K562 (cell line): ENCODE measurements at regions not wholly inside any gene's neighbourhood (a gene's known extent, or its start where the extent isn't known, plus 50 kb on each side); places are given as distances from the start of the nearest gene placed in this dataset.

ENCODE experiments used
- ATAC-seq: fragments of 200-7000 bp; cut with Tn5 transposase; 3 replicates; pipeline ENCODE4 v1.9.1; 2020; ENCODE audit warnings: moderate library complexity
- BruUV-seq: library from RNA; stranded (reverse); fragments of 400-500 nt; replicated peaks from 2 replicates; lab custom pipeline; 2021; lab: Mats Ljungman, UMichigan
- CTCF ChIA-PET: fragments of 300-600 bp; formaldehyde crosslinking; extraction: SDS; loops from one replicate; lab custom pipeline; 2021; ENCODE audit warnings: low intra/inter-chr PET ratio; lab: Yijun Ruan, JAX
- POLR2A ChIA-PET: fragments of 300-600, 350-650 bp; sonication (Branson Sonifier 250); formaldehyde crosslinking; extraction: SDS; loops from one replicate; lab custom pipeline; 2021; ENCODE audit warnings: antibody characterized with exemption, inconsistent platforms; lab: Yijun Ruan, JAX
- DNase-seq, 4 experiments: peaks; one replicate each; pipeline versions ENCODE4 v3.0.0 to v3.0.0-alpha.2; 2011 to 2018; ENCODE audit warnings: low spot score in 3 of 4, mixed read lengths in 3 of 4; ENCODE audit errors: extremely low read depth in 1 of 4
- FAIRE-seq: peaks from 2 replicates; lab custom pipeline; 2011; peaks lifted over from hg19 to GRCh38; lab: Jason Lieb, UNC
- H2AFZ ChIP-seq: 2 replicates; pipeline ENCODE4 v1.6.0; 2011; ENCODE audit warnings: low read depth, low read length, control low read depth, inconsistent platforms
- H3K27ac ChIP-seq: fragments of 200-600 bp; 3 replicates; pipeline ENCODE4 v1.8.0; 2011; ENCODE audit warnings: low read depth, mild to moderate bottlenecking, control low read depth, inconsistent platforms, low read length, moderate library complexity, mixed read lengths; ENCODE audit errors: extremely low read depth
- H3K27me3 ChIP-seq, 2 experiments: fragments of 300-600 bp in 1 of 2; 2 replicates in 1 of 2; 3 replicates in 1 of 2; pipeline versions ENCODE4 v1.6.0 to v1.8.0; 2011; ENCODE audit warnings: inconsistent platforms in 2 of 2, low read length in 2 of 2, mild to moderate bottlenecking in 1 of 2, mixed read lengths in 1 of 2, moderate library complexity in 1 of 2; ENCODE audit not compliant: control insufficient read depth in 2 of 2, insufficient read depth in 2 of 2
- H3K36me3 ChIP-seq: fragments of 300-600 bp; 3 replicates; pipeline ENCODE4 v1.8.0; 2011; ENCODE audit warnings: mild to moderate bottlenecking, low read length, inconsistent platforms; ENCODE audit not compliant: control insufficient read depth, insufficient read depth
- H3K4me1 ChIP-seq, 2 experiments: fragments of 200-600 bp in 1 of 2; replicated peaks in 1 of 2; 2 replicates in 1 of 2; 3 replicates in 1 of 2; pipeline versions ENCODE4 v1.5.1 to v1.8.0; 2011; ENCODE audit warnings: inconsistent platforms in 2 of 2, low read length in 2 of 2, mild to moderate bottlenecking in 1 of 2, mixed read lengths in 1 of 2, moderate library complexity in 1 of 2; ENCODE audit not compliant: control insufficient read depth in 2 of 2, insufficient read depth in 2 of 2
- H3K4me2 ChIP-seq: 2 replicates; pipeline ENCODE4 v1.6.1; 2011; ENCODE audit warnings: low read length, control low read depth, inconsistent platforms, mixed read lengths; ENCODE audit not compliant: insufficient read depth
- H3K4me3 ChIP-seq: fragments of 200-600 bp; sonication (generic), shearing (Covaris generic); 2 replicates; pipeline ENCODE4 v1.5.1; 2016; ENCODE audit warnings: control low read depth, inconsistent platforms
- H3K79me2 ChIP-seq: fragments of 200-600 bp; 3 replicates; pipeline ENCODE4 v1.8.0; 2011; ENCODE audit warnings: low read length, inconsistent platforms; ENCODE audit not compliant: control insufficient read depth, insufficient read depth
- H3K9ac ChIP-seq, 2 experiments: 2 replicates each; pipeline versions ENCODE4 v1.6.0 to v1.6.1; 2011; ENCODE audit warnings: low read depth in 2 of 2, low read length in 2 of 2, control low read depth in 1 of 2, inconsistent platforms in 1 of 2, mild to moderate bottlenecking in 1 of 2, mixed read lengths in 1 of 2; ENCODE audit not compliant: insufficient read depth in 1 of 2
- H3K9me1 ChIP-seq: one replicate; pipeline ENCODE4 v1.6.0; 2011; ENCODE audit warnings: inconsistent platforms, mild to moderate bottlenecking, low read length, moderate library complexity; ENCODE audit not compliant: control insufficient read depth, insufficient read depth
- H3K9me3 ChIP-seq: replicated peaks from 2 replicates; pipeline ENCODE4 v1.5.1; 2011; ENCODE audit warnings: low read depth, low read length, inconsistent platforms; ENCODE audit not compliant: control insufficient read depth, insufficient read depth
- H4K20me1 ChIP-seq: replicated peaks from 2 replicates; pipeline ENCODE4 v1.6.1; 2011; ENCODE audit warnings: low read length, inconsistent platforms, mixed read lengths; ENCODE audit not compliant: control insufficient read depth, insufficient read depth
- ATF3 ChIP-seq, 2 experiments: fragments of 450-650 bp in 1 of 2; sonication (generic) in 1 of 2; formaldehyde crosslinking in 1 of 2; IDR thresholded peaks in 1 of 2; conservative IDR thresholded peaks in 1 of 2; 2 replicates each; pipeline versions ENCODE4 v1.6.1 to v1.8.1; 2016 to 2023; ENCODE audit warnings: mild to moderate bottlenecking in 2 of 2, moderate library complexity in 2 of 2, inconsistent platforms in 1 of 2, missing genetic modification reagents in 1 of 2
- CC2D1A ChIP-seq: fragments of 450-650 bp; IDR thresholded peaks from 2 replicates; pipeline ENCODE4 v1.6.1; 2017; ENCODE audit warnings: mild to moderate bottlenecking
- DACH1 ChIP-seq: fragments of 450-650 bp; IDR thresholded peaks from 2 replicates; pipeline ENCODE4 v1.6.1; 2018; ENCODE audit not compliant: partially characterized antibody
- GABPB2 ChIP-seq: fragments of 250-450 bp; sonication (Bioruptor Pico); conservative IDR thresholded peaks from 2 replicates; pipeline ENCODE4 v1.5.1; 2021; ENCODE audit warnings: mild to moderate bottlenecking
- NFXL1 ChIP-seq: fragments of 450-650 bp; formaldehyde crosslinking; IDR thresholded peaks from 2 replicates; pipeline ENCODE4 v1.4.0; 2021; ENCODE audit warnings: mild to moderate bottlenecking
- NUFIP1 ChIP-seq: fragments of 450-650 bp; IDR thresholded peaks from 2 replicates; pipeline ENCODE4 v1.6.1; 2018; ENCODE audit not compliant: partially characterized antibody
- TEAD2 ChIP-seq: fragments of 450-650 bp; IDR thresholded peaks from 2 replicates; pipeline ENCODE4 v1.6.1; 2016; ENCODE audit warnings: missing genetic modification characterization, control low read depth, missing compliant biosample characterization
- ZNF217 ChIP-seq: sonication (generic); formaldehyde crosslinking; IDR thresholded peaks from 2 replicates; pipeline ENCODE4 v1.8.0; 2022; ENCODE audit warnings: mild to moderate bottlenecking, missing genetic modification reagents
- WGBS: fragments of 100-300 bp; shearing (Covaris generic); methylation state at CpG from one replicate; pipeline ENCODE4 v1.1.6; 2016; ENCODE audit warnings: low coverage, mixed read lengths; ENCODE audit not compliant: insufficient coverage; ENCODE audit errors: missing lambda C conversion rate; 5-methylcytosine and 5-hydroxymethylcytosine counted together
- in situ Hi-C: fragments of 300-500 bp; cut with MboI; formaldehyde crosslinking; loops from 4 replicates; pipeline ENCODE4 v1.15.0; 2018; ENCODE audit warnings: inconsistent platforms, mixed read lengths
- intact Hi-C: fragments of 100-400 bp; cut with micrococcal nuclease; formaldehyde crosslinking; loops from 2 replicates; pipeline ENCODE4 v1.14.2; 2022
- TF ChIP-seq, protein P1 (sequence below): sonication (generic); formaldehyde crosslinking; IDR thresholded peaks from 2 replicates; pipeline ENCODE4 v1.8.1; 2023; ENCODE audit warnings: mild to moderate bottlenecking, missing genetic modification reagents

- Histone ChIP-seq H3K27ac (no peak overlapping the region), H3K9me3 (no peaks in the 10 kb centered on the region), H3K4me2 (no peak overlapping the region), H3K4me3 (no peak overlapping the region), H3K36me3 (no peaks in the 10 kb centered on the region), H3K79me2 (no peaks in the 10 kb centered on the region), H3K4me1 (no peaks in the 10 kb centered on the region), H3K27me3 (no peaks in the 10 kb centered on the region), H4K20me1 (no peaks in the 10 kb centered on the region)
- DNase-seq (no peak), FAIRE-seq (no peak)
- WGBS = 0% methylated on average over 3 of the region's 3 CpGs
- intact Hi-C loops (no loop called here), in situ Hi-C loops (no loop called here)
- CTCF ChIA-PET = no interaction called here
- POLR2A ChIA-PET = no interaction called here
- no TSS peak for BruUV-seq
- TF ChIP-seq, protein P1, sequence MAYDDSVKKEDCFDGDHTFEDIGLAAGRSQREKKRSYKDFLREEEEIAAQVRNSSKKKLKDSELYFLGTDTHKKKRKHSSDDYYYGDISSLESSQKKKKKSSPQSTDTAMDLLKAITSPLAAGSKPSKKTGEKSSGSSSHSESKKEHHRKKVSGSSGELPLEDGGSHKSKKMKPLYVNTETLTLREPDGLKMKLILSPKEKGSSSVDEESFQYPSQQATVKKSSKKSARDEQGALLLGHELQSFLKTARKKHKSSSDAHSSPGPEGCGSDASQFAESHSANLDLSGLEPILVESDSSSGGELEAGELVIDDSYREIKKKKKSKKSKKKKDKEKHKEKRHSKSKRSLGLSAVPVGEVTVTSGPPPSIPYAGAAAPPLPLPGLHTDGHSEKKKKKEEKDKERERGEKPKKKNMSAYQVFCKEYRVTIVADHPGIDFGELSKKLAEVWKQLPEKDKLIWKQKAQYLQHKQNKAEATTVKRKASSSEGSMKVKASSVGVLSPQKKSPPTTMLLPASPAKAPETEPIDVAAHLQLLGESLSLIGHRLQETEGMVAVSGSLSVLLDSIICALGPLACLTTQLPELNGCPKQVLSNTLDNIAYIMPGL (CRISPR knock-in tag) = no peak
- TF ChIP-seq CC2D1A = no peak
- no peak for TF ChIP-seq ZNF217 (CRISPR knock-in tag)
- no peak for TF ChIP-seq GABPB2 (CRISPR knock-in tag)
- no peak for TF ChIP-seq ATF3 (IDR thresholded peaks at IDR 0.05)
- no peak for TF ChIP-seq ATF3 (CRISPR knock-in tag; conservative IDR thresholded peaks at IDR 0.05)
- TF ChIP-seq NUFIP1 = no peak
- no peak for TF ChIP-seq TEAD2 (tag)
- TF ChIP-seq NFXL1 = no peak
- no peak for TF ChIP-seq DACH1
- TF ChIP-seq, all 486 proteins: peak for 0
- no peak overlapping the region for H2AFZ ChIP-seq
- ATAC-seq = no peak
- H3K9me1 ChIP-seq = no peaks in the 10 kb centered on the region
- no peak overlapping the region for H3K9ac ChIP-seq
Measured at GRCh38 chr13:62629618-62630017, 1214.0 kb upstream of the PCDH20 start.
